ENCODE measurements at regions not wholly inside any gene's neighbourhood (a gene's known extent, or its start where the extent isn't known, plus 50 kb on each side); places are given as distances from the start of the nearest gene placed in this dataset.

DNA sequence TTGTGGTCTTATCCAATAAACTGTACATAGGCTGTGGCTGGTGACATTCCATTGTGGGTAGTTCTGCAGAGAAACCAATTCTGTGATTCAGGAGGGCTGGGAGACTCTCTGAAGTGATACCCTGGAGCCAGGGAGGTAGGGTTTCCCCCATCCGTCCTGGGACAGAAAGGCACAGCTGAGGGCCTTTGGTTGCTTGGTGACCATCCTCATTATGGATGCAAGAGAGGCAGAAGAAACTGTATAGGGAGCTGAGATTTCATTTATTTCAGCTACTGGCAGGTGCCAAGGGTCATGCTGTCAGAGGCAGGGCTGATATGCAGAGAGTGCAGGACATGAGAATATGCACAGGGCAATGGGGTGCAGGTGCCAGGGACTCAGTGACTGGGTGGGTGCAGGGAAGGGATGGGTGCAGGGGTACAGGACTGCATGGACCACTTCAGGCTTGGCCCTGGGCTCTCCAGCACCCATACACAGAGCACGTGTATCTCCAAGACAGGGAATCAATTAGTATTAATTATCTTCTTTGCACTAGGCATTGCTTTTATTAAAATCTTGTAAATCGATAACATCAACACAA, 236.5 kb downstream of the ICE1 start:
- DNase-seq = no peak

DNA sequence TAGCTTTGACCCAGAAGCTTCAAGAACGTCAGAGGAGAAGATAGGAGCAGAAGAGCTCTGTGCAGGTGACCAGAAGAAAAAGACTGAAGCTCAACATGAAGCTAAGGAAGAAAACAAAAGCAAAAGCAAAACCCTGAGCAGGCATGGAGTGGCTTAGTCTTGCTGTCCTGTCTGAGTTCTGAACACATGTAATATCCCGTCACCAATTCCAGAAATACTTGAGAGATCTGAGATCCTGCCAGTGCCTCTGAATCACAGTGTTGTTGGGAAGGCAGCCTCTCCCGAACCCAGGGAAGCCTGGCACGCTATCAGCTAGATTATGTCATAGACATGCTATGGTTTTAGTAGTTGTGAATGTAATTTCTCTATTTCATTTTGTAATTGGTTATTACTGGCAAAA, 235.7 kb downstream of the ICE1 start:
- no peak for DNase-seq

DNA sequence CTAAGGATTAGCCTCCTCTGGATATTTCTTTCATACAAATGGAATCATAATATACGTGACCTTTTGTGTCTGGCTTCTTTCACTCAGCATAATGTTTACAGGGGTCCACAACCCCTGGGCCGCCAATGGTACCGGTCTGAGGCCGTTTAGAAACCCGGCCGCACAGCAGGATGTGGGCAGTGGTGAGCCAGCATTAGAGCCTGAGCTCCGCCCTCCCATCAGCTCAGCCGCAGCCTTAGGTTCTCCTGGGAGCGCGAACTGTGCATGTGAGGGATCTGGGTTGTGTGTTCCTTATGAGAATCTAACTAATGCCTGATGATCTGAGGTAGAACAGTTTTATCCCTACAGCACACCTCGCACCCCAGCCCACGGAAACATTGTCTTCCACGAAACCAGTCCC, 229.7 kb downstream of the ICE1 start:
- DNase-seq = no peak

- DNase-seq = no peak
Observed at GRCh38 chr5:5650949-5651348, 228.5 kb downstream of the ICE1 start.

- DNase-seq = no peak
Observed at GRCh38 chr5:5650242-5650641, 227.8 kb downstream of the ICE1 start.

DNA sequence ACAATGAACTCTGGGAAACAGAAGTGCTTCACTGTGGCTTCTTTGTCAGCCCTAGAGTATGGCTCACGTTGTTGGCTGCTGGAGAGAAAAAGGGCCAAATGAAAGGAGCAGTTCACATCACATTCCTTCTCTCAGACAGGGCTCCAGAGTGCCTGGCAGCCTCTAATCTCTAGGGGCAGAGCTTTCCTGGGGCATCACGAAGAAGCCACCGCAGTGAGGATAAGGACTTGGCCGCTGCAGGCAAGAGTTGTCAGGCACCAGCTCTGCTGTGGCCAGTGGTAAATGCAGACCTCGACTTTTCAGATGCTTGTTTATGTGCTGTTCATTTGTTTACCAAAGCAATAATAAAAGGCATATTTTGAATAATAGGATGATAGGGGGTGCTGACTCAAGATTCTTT, 227.2 kb downstream of the ICE1 start:
- no peak for DNase-seq

GRCh38 chr5:5648694-5649093, 226.2 kb downstream of the ICE1 start:
- DNase-seq = no peak

GRCh38 chr5:5645891-5646290, 223.4 kb downstream of the ICE1 start:
- no peak for DNase-seq

- DNase-seq = peak; percentile 78
Observed at GRCh38 chr5:5645198-5645597, 222.7 kb downstream of the ICE1 start.

- peak; percentile 68 for DNase-seq
Observed at GRCh38 chr5:5644249-5644648, 221.8 kb downstream of the ICE1 start.

DNA sequence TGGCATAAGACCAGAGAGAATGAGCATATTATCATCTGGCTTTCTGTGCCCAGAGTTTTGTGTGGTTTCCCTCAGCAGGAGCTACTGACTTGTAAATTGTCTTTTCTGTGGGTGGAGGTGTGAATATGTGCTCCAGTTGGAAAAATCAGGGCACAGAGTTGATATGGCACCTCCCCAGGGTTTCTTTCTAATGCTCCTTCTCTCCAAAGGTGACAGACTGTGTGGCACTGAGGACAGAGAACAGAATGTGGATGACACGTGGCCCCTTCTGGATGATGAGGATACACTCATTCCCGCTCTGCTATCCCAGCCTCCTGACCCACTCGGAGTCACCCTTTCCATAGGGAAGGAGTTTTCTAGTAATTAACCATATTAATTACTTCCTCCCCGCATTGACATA, 221.0 kb downstream of the ICE1 start:
- DNase-seq = no peak

GRCh38 chr5:5638211-5638610, 215.7 kb downstream of the ICE1 start:
- no peak for DNase-seq

GRCh38 chr5:5637173-5637572, 214.7 kb downstream of the ICE1 start:
- DNase-seq = peak; percentile 77

- DNase-seq = no peak
Observed at GRCh38 chr5:5634817-5635216, 212.3 kb downstream of the ICE1 start.

- DNase-seq = no peak
Observed at GRCh38 chr5:5633579-5633978, 211.1 kb downstream of the ICE1 start.

DNA sequence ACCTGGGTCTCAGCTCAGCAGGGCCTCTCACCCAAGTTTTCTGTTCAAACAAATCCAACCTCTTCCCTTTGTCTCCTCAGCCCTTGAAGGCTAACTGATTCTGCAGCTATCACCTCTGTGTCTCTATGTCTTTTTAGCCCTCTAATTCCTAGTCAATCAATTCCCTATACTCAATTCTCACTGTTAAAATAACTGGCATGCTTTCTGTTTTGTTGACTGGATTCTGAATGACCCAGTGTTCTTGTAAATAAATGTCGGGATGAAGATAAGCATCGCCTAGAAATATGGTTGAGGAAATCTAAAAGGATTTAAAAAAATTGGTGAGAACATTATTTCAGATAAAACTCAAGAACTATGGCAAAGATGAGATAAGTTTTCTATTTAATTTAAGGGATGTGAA, 210.2 kb downstream of the ICE1 start:
- no peak for DNase-seq

DNA sequence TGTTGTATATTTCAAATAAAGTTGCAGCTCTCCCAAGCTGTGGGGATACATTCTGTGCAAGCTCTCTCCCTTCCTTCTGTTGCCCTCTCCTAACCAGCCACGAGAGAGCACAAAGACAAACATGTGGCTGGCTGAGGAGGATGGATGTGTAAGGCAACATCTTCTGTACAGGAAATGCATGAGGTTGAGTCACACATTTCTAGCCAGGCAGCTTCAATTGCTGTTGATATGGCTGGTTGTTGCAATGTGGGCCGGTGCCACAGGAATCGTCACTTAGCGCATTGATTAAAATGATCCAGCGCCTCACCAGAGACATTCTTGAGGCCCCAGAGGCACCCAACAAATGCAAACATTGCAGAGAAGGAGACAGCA, 207.1 kb downstream of the ICE1 start:
- no peak for DNase-seq

DNA sequence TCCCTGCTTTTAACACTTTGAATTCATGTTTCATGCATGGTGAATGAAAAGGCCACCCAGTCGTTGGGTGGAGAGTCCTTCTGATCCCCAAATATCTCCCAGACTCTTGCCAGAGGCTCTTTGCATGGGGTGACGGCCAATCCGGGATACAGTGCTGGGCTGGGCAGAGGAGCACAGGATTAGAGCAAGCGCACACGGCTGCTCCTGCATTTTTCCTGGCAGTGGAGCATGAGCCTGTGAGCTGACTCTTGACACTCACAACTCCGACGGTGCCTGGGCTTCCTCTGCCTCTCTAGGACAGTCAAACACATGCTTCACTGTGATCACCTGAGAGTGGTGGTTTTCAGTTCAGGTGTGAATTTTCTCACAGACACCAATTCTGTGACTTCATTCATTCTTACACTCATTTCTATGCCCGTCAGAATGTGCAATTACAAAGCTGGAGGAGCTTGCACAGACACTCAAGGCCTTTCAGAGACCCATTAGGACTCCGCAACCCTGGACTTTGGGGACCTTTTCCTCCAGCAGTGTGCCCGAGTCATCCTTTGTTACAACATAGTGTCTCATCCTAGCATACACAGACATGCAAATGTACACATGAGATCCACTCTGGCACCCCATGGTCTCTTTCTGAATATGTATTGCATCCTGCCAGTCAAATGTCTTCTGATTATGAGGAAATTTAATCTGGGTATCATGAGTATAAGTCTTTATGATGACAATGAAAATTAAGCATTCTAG, 206.6 kb downstream of the ICE1 start:
- no peak for DNase-seq

GRCh38 chr5:5626412-5626811, 203.9 kb downstream of the ICE1 start:
- no peak for DNase-seq

- DNase-seq = no peak
Observed at GRCh38 chr5:5625491-5625890, 203.0 kb downstream of the ICE1 start.

GRCh38 chr5:5623397-5623796, 200.9 kb downstream of the ICE1 start:
- DNase-seq = no peak

- no peak for DNase-seq
Observed at GRCh38 chr5:5622806-5623205, 200.3 kb downstream of the ICE1 start.

GRCh38 chr5:5619546-5619945, 197.1 kb downstream of the ICE1 start:
- DNase-seq = peak; percentile 95

DNA sequence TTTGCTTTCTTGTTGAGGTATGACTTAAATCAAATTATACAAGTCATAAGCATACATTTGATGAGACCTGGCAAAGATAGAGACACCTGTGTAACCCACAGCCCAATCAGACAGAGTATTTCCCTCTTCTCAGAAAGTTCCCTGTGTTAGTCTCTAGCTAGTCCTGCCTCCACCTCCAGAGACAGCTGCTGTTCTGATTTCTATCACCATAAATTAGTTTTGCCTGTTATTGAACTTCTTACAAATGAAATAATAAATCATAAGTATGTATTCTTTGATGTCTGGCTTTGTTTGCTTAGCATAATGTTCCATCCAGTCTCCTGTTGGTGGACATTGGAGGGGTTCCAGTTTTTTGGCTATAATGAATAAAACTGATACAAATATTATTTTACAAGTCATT, 194.5 kb downstream of the ICE1 start:
- no peak for DNase-seq

- DNase-seq = peak; percentile 100
Observed at GRCh38 chr5:5616247-5616895, 193.9 kb downstream of the ICE1 start.
